B cell (primary cell): ENCODE measurements at regions not wholly inside any gene's neighbourhood (a gene's known extent, or its start where the extent isn't known, plus 50 kb on each side); places are given as distances from the start of the nearest gene placed in this dataset.

Experiments
- ATAC-seq: fragments of 200-7000 bp; cut with Tn5 transposase; one replicate; pipeline ENCODE4 v1.10.0; 2021; ENCODE audit warnings: low read depth, mild to moderate bottlenecking, moderate number of reproducible peaks, moderate library complexity
- CTCF ChIA-PET: fragments of 350-600 bp; sonication (Branson Sonifier 250); formaldehyde crosslinking; loops from one replicate; lab custom pipeline; 2021; ENCODE audit warnings: antibody characterized with exemption, inconsistent platforms; lab: Charles Lee
- POLR2A ChIA-PET: fragments of 350-600 bp; sonication (Branson Sonifier 250); formaldehyde crosslinking; loops from one replicate; lab custom pipeline; 2021; ENCODE audit warnings: antibody characterized with exemption; lab: Charles Lee
- DNase-seq: peaks from one replicate; pipeline ENCODE4 v3.0.0; 2013
- H2AFZ ChIP-seq: 2 replicates; pipeline ENCODE4 v1.6.1; 2012; ENCODE audit warnings: mild to moderate bottlenecking, low read depth, low read length; ENCODE audit not compliant: insufficient read depth, poor library complexity, severe bottlenecking
- H3K27ac ChIP-seq, 2 donors: 1 replicate in 1 of 2; 2 replicates in 1 of 2; pipeline ENCODE4 v1.5.1; 2012 to 2013; ENCODE audit warnings: low read length in 2 of 2, mild to moderate bottlenecking in 2 of 2, moderate library complexity in 1 of 2
- H3K27me3 ChIP-seq, 4 experiments: fragments of 200-600 bp in 1 of 4; sonication (generic) in 1 of 4; replicated peaks in 1 of 4; 1 replicate in 2 of 4; 2 replicates in 2 of 4; pipeline versions ENCODE4 v1.6.1 to v1.7.0; 2013 to 2016; ENCODE audit warnings: low read length in 3 of 4, mild to moderate bottlenecking in 2 of 4, mixed read lengths in 1 of 4, moderate library complexity in 1 of 4; ENCODE audit not compliant: insufficient read depth in 4 of 4, control insufficient read depth in 3 of 4; ENCODE audit errors: control extremely low read depth in 1 of 4
- H3K36me3 ChIP-seq, 2 experiments: replicated peaks in 1 of 2; 1 replicate in 1 of 2; 2 replicates in 1 of 2; pipeline versions ENCODE4 v1.6.1 to v1.7.1; 2013; ENCODE audit warnings: low read length in 1 of 2; ENCODE audit not compliant: insufficient read depth in 2 of 2, control insufficient read depth in 1 of 2; ENCODE audit errors: control extremely low read depth in 1 of 2, extremely low read depth in 1 of 2
- H3K4me1 ChIP-seq, 2 donors: fragments of 200-600 bp in 1 of 2; sonication (generic) in 1 of 2; 1 replicate in 1 of 2; 2 replicates in 1 of 2; pipeline versions ENCODE4 v1.5.1 to v1.6.1; 2013 to 2017; ENCODE audit warnings: low read length in 2 of 2; ENCODE audit not compliant: control insufficient read depth in 2 of 2, insufficient read depth in 2 of 2
- H3K4me2 ChIP-seq: replicated peaks from 2 replicates; pipeline ENCODE3; 2012; ENCODE audit warnings: mild to moderate bottlenecking, low read depth, low read length; ENCODE audit not compliant: poor library complexity, severe bottlenecking
- H3K4me3 ChIP-seq, 5 experiments: fragments of 200-600 bp in 1 of 5; sonication (generic) in 1 of 5; 1 replicate in 3 of 5; 2 replicates in 2 of 5; pipeline versions ENCODE4 v1.5.1 to v1.7.0; 2011 to 2016; ENCODE audit warnings: low read length in 4 of 5, mild to moderate bottlenecking in 4 of 5, low read depth in 2 of 5, control low read depth in 1 of 5, moderate library complexity in 1 of 5; ENCODE audit not compliant: insufficient read depth in 1 of 5; ENCODE audit errors: control extremely low read depth in 1 of 5, extremely low read depth in 1 of 5
- H3K79me2 ChIP-seq: fragments of 200-600 bp; sonication (generic); one replicate; pipeline ENCODE4 v1.6.0; 2016; ENCODE audit warnings: low read length; ENCODE audit not compliant: control insufficient read depth, insufficient read depth
- H3K9ac ChIP-seq: fragments of 200-600 bp; sonication (generic); 2 replicates; pipeline ENCODE4 v1.6.1; 2017; ENCODE audit warnings: mild to moderate bottlenecking, low read length, moderate library complexity
- H3K9me3 ChIP-seq, 3 donors: one replicate each; pipeline versions ENCODE4 v1.6.1 to v1.7.1; 2013; ENCODE audit warnings: low read length in 2 of 3; ENCODE audit not compliant: control insufficient read depth in 2 of 3, insufficient read depth in 1 of 3; ENCODE audit errors: control extremely low read depth in 1 of 3
- H4K20me1 ChIP-seq: 2 replicates; pipeline ENCODE4 v1.6.0; 2012; ENCODE audit warnings: mild to moderate bottlenecking, low read length; ENCODE audit not compliant: insufficient read depth, control insufficient read depth, poor library complexity, severe bottlenecking
- H3K27ac Mint-ChIP-seq: one replicate; pipeline ENCODE4 v1.8.0; 2021; ENCODE audit warnings: mixed read lengths
- H3K27me3 Mint-ChIP-seq: one replicate; pipeline ENCODE4 v1.8.0; 2021; ENCODE audit warnings: mixed read lengths
- H3K4me1 Mint-ChIP-seq: one replicate; pipeline ENCODE4 v1.8.0; 2021; ENCODE audit warnings: mixed read lengths
- H3K4me3 Mint-ChIP-seq: one replicate; pipeline ENCODE4 v1.8.0; 2021; ENCODE audit warnings: mixed read lengths
- H3K9me3 Mint-ChIP-seq: one replicate; pipeline ENCODE4 v1.8.0; 2022; ENCODE audit warnings: mixed read lengths; ENCODE audit not compliant: insufficient read depth
- CTCF ChIP-seq: fragments of 200-600 bp; IDR thresholded peaks from one replicate; pipeline ENCODE4 v1.8.0; 2022; ENCODE audit warnings: antibody characterized with exemption, mild to moderate bottlenecking
- EZH2 ChIP-seq: IDR thresholded peaks from 2 replicates; pipeline ENCODE4 v1.6.1; 2012; ENCODE audit warnings: borderline replicate concordance, low read depth, mild to moderate bottlenecking, moderate library complexity, low read length; ENCODE audit not compliant: insufficient read depth, poor library complexity, severe bottlenecking
- WGBS: methylation state at CpG from one replicate; pipeline ENCODE4 v1.1.5; 2013; ENCODE audit warnings: missing lambda C conversion rate; ENCODE audit not compliant: insufficient coverage; 5-methylcytosine and 5-hydroxymethylcytosine counted together
- intact Hi-C: fragments of 100-400 bp; cut with micrococcal nuclease; formaldehyde crosslinking; loops from one replicate; pipeline ENCODE4 v1.10.0; 2022

- Histone ChIP-seq H4K20me1 (no peaks in the 10 kb centered on the region), H3K9ac (no peak overlapping the region), H3K4me3 (no peak overlapping the region), H3K27ac (no peak overlapping the region), H3K27me3 (peaks cover 0 to 3% (median 0%) of the 10 kb centered on the region in 4 experiments), H3K4me1 (no peaks in the 10 kb centered on the region), H3K79me2 (no peaks in the 10 kb centered on the region), H3K9me3 (peaks cover 0 to 5% (median 0%) of the 10 kb centered on the region in 3 donors), H3K36me3 (no peaks in the 10 kb centered on the region), H3K4me2 (no peak overlapping the region), H2AFZ (no peak overlapping the region)
- DNase-seq: no peak
- no peak overlapping the region for H3K4me3 Mint-ChIP-seq
- no peaks in the 10 kb centered on the region for H3K9me3 Mint-ChIP-seq
- intact Hi-C loops: no loop called here
- H3K27ac Mint-ChIP-seq: no peak overlapping the region
- no peaks in the 10 kb centered on the region for H3K4me1 Mint-ChIP-seq
- ChIA-PET POLR2A (no interaction called here), CTCF (interaction anchor here (1.0 kb wide), 1 partner anchor 17 kb away, joined by 3 read pairs; no protein-coding TSS in a partner anchor)
- 45% methylated on average over 15 of the region's 19 CpGs for WGBS
- H3K27me3 Mint-ChIP-seq: peaks cover 8% of the 10 kb centered on the region
- no peak for ATAC-seq
- TF ChIP-seq EZH2 (no peak), CTCF (no peak)
These were observed 210.0 kb upstream of the GSE1 start for GRCh38 chr16:85402910-85403692.

- intact Hi-C loops: no loop called here
- peaks cover 0 to 5% (median 0%) of the 10 kb centered on the region in 3 donors for H3K9me3 ChIP-seq
- H3K4me3 Mint-ChIP-seq: no peak overlapping the region
- no peaks in the 10 kb centered on the region for H3K4me1 ChIP-seq
- no peak for ATAC-seq
- no peaks in the 10 kb centered on the region for H3K4me1 Mint-ChIP-seq
- peaks cover 0 to 3% (median 0%) of the 10 kb centered on the region in 4 experiments for H3K27me3 ChIP-seq
- H3K27ac Mint-ChIP-seq: no peak overlapping the region
- no peaks in the 10 kb centered on the region for H3K36me3 ChIP-seq
- H3K9me3 Mint-ChIP-seq: no peaks in the 10 kb centered on the region
- no peak overlapping the region for H2AFZ ChIP-seq
- CTCF ChIA-PET: no interaction called here
- no peak overlapping the region for H3K4me3 ChIP-seq
- POLR2A ChIA-PET: no interaction called here
- H3K79me2 ChIP-seq: no peaks in the 10 kb centered on the region
- TF ChIP-seq EZH2: no peak
- no peak overlapping the region for H3K4me2 ChIP-seq
- peaks cover 3% of the 10 kb centered on the region for H3K27me3 Mint-ChIP-seq
- H4K20me1 ChIP-seq: no peaks in the 10 kb centered on the region
- 82% methylated on average over 5 of the region's 6 CpGs for WGBS
- no peak overlapping the region for H3K27ac ChIP-seq
- no peak for DNase-seq
- no peak overlapping the region for H3K9ac ChIP-seq
These were observed 209.4 kb upstream of the GSE1 start for GRCh38 chr16:85403693-85404092.
